ENCODE measurements at regions not wholly inside any gene's neighbourhood (a gene's known extent, or its start where the extent isn't known, plus 50 kb on each side); places are given as distances from the start of the nearest gene placed in this dataset.

DNA sequence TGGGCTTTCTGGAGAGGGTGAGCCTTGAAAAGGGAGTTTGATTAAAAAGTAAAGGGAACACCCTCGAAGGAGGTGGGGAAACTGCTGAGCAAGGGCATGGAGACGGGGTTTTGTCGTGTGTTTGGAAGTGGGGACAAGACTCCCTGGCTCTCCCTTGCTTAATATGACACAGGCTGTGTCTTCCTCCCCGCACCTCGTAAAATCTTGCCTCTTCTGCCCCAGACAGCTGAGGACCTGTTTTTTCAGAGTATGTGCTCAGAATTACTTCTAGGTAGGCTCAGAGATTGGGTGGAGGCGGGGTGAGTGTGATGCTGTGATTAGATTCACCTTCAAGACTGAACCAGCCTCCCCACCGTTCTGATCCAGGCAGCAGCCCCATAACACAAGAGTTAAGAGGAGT is 244.4 kb upstream of the TLE3 start:
- no peak for TF ChIP-seq POLR2A (IDR thresholded peaks at IDR 0.05; ENCODE audit: low read depth, low read length)
- no peak for TF ChIP-seq CTCF (conservative IDR thresholded peaks at IDR 0.05; ENCODE audit: low read depth, low read length)
- TF ChIP-seq SMC3 (IDR thresholded peaks at IDR 0.05; ENCODE audit: low read depth, low read length), result no peak
- TF ChIP-seq, protein P1, sequence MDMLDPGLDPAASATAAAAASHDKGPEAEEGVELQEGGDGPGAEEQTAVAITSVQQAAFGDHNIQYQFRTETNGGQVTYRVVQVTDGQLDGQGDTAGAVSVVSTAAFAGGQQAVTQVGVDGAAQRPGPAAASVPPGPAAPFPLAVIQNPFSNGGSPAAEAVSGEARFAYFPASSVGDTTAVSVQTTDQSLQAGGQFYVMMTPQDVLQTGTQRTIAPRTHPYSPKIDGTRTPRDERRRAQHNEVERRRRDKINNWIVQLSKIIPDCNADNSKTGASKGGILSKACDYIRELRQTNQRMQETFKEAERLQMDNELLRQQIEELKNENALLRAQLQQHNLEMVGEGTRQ (IDR thresholded peaks at IDR 0.05; ENCODE audit: low read depth, low read length), result no peak
- TF ChIP-seq MXI1 (IDR thresholded peaks at IDR 0.05; ENCODE audit: borderline replicate concordance, low read depth, low read length), result no peak
- no peak for TF ChIP-seq FOS (IDR thresholded peaks at IDR 0.05; ENCODE audit: low read depth, low read length)
- TF ChIP-seq RAD21 (IDR thresholded peaks at IDR 0.05; ENCODE audit: low read length), result no peak
- no peak for TF ChIP-seq RFX5 (IDR thresholded peaks at IDR 0.05; ENCODE audit: low read depth, low read length)
- no peak for TF ChIP-seq RCOR1 (IDR thresholded peaks at IDR 0.05; ENCODE audit: insufficient replicate concordance, low read length)
